ENCODE measurements at regions not wholly inside any gene's neighbourhood (a gene's known extent, or its start where the extent isn't known, plus 50 kb on each side); places are given as distances from the start of the nearest gene placed in this dataset.
"Not testable (repeated sequence)": the region's sequence is repeated elsewhere in the genome, so short reads cannot be mapped to it uniquely, and the experiment has no call there.

GRCh38 chr3:118075873-118076272 is 958.8 kb downstream of the IGSF11 start:
- no peak for DNase-seq (ENCODE audit: low spot score)

- no peak for DNase-seq (ENCODE audit: low spot score)
Observed at GRCh38 chr3:118077332-118077731, 957.3 kb downstream of the IGSF11 start.

DNA sequence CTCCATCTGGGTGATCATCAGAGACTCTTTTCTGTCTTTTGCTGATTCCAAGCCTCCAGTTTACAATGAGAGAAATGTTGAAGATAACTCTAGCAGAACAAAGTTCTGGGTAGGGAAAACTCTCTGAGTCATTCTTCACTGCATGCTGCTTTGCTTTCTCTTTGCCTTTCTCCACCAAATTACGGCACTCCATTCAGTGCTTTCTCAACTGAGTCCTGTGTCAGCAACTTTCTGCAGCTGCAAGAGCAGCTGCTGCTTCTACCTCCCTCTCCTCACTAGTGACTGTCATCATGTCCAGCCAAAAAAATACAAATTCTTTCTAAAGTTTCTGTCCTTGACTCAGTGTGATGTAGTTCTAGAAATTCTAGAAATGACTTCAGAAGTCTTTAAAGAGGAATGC is 953.8 kb downstream of the IGSF11 start:
- no peak for DNase-seq (ENCODE audit: low spot score)

GRCh38 chr3:118088696-118089095 is 946.0 kb downstream of the IGSF11 start:
- DNase-seq (ENCODE audit: low spot score): no peak

- DNase-seq (ENCODE audit: low spot score): no peak
Observed at GRCh38 chr3:118089563-118089962, 945.1 kb downstream of the IGSF11 start.

- DNase-seq (ENCODE audit: low spot score): no peak
Observed at GRCh38 chr3:118097226-118097625, 937.4 kb downstream of the IGSF11 start.

GRCh38 chr3:118097660-118098059 is 937.0 kb downstream of the IGSF11 start:
- DNase-seq (ENCODE audit: low spot score): no peak

DNA sequence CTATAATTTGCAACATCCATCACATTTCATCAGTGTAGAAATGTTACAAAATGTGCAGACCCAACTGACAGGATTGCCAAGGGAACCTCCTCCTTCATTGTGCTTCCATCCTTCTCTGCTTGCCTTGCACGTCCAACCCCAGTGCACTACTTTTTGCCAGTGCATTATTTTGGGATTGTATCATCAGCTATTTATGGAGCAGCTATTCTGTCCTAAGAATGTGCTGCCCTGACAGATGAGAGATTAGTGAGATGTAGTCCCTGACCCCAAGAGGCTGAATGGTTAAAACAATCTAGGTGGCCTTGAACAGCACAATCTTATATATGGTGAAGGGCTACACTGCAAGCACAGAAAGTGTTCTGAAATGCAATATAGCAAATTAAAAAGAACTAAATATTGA is 935.8 kb downstream of the IGSF11 start:
- no peak for DNase-seq (ENCODE audit: low spot score)

- no peak for DNase-seq (ENCODE audit: low spot score)
Observed at GRCh38 chr3:118101891-118102290, 932.8 kb downstream of the IGSF11 start.

DNA sequence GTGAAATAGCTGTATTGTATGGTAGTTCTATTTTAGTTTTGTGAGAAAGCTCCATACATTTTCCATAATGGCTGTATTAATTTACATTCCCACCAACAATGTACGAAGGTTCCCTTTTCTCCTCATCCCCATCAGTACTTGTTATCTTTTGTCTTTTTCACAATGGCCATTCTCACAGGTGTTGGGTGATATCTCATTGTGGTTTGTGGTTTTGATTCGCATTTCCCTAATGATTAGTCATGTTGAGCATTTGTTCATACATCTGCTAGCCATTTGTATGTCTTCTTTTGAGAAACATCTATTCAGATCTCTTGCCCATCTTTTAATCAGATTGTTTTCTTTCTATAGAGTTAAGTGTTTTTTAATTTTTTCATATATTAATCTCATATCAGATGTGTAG is 931.9 kb downstream of the IGSF11 start:
- no peak for DNase-seq (ENCODE audit: low spot score)

DNA sequence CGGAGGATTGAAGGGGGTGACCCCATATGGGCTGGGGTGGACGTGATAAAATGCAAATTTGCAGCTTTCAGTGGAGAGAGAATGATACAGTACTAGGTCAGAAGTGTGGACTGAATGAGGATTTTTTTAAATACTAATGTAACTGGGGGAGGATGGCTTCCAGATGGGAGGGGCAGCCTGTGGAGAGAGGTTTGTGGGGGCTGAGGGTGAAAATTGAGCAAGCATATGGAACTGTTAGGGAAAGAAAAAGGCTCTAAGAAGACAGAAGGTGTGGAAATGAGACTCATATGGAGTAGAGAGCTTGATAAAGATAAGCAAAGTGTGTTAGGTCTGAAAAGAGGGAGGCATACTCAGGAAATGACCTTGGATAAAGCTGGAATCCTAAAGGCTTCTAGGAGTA is 926.4 kb downstream of the IGSF11 start:
- no peak for DNase-seq (ENCODE audit: low spot score)

- no peak for DNase-seq (ENCODE audit: low spot score)
Observed at GRCh38 chr3:118108769-118109168, 925.9 kb downstream of the IGSF11 start.

DNA sequence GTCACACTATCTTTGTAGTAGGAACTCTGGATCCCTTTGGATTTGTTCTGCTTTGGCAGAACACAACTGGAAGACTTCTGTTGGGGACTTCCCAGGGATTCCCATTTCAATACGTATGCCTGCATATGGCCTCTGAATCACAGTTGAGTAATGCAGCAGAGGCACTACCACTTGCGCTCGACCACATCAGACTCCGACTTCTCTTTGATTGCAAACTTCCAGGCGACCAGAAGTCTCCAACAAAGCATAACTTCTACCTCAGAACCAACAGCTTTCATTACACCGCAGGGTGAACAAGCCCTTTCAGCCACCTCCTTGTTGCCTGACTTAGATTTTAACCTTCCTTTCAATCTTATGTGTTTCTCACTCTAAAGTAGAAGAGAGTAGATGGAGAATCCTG is 924.4 kb downstream of the IGSF11 start:
- DNase-seq (ENCODE audit: low spot score): no peak

DNA sequence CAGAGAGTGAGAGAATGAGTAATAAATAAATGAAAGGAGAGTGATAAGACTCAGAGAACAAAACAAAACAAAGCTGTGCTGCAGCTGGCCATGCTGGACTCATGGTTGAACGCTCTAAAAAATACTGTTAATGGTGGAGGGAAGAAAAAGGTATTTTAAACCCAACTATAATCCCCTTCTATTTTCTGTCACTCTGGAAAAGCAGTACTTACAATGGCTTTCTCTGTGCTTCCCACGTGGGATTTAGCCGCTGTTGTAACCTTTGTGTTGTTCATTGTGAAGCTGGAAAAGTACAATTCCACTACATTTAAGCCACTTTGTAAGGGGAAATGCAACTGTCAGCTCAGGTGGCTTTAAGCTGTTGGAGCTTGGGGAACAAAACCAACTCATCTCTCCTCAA is 917.7 kb downstream of the IGSF11 start:
- DNase-seq (ENCODE audit: low spot score): no peak

GRCh38 chr3:118126751-118127150 is 907.9 kb downstream of the IGSF11 start:
- DNase-seq (ENCODE audit: low spot score): no peak

DNA sequence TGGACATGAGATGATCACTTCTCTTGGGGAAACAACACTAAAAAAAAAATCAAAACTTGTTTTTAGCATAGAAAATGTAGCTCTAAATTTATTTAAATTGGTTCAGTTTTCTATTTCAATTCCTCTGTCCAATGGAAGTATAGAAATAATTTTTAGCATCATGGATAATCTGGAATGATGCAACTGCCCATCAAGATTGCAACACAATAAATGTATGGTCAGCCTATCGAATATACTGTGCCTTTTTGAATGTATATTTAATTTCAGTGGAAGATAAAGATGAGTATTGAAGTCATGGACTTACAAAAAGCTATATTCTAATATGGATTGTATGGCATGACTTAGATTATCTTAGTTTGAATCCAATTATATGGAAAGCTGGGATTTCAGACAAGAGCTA is 906.7 kb downstream of the IGSF11 start:
- no peak for DNase-seq (ENCODE audit: low spot score)

DNA sequence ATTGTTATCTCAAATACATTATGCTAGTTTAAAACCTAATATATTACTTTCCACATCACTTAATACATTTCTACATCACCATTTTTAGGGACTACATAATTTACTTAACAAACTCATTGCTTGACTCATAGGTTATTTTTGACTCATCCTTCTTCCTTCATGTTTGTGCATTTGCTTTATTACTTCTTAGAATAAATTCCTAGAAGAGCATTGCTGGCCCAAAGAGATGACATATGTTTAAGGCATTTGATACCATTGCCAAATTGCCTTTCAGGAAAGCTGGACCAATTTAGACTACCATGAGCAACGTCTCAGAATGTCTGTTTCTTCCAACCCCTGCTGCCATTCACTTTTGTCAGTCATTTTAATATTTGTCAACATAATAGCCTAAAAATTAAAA is 905.8 kb downstream of the IGSF11 start:
- DNase-seq (ENCODE audit: low spot score): no peak

- DNase-seq (ENCODE audit: low spot score): no peak
Observed at GRCh38 chr3:118137778-118138177, 896.9 kb downstream of the IGSF11 start.

DNA sequence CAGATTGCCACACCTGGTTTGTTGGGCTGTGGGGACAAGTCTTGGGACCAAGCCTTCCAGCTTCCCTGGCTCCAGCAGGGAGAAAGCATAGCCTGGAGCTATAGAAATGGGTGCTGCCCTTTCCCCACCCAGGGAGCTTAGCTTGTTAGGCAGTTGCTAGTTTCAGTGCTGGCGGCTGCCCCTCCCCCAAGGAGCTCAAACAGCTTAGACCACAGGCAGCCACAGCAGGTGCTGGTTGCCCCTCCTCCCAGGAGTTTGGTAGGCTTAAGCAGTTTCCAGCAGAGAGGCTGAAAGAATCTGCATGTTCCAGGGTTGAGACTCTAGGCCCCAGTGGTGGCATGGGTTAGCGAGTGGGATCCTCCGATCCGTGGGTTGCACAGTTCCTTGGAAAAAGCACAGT is 889.7 kb downstream of the IGSF11 start:
- no peak for DNase-seq (ENCODE audit: low spot score)

- no peak for DNase-seq (ENCODE audit: low spot score)
Observed at GRCh38 chr3:118146658-118147375, 887.8 kb downstream of the IGSF11 start.

DNA sequence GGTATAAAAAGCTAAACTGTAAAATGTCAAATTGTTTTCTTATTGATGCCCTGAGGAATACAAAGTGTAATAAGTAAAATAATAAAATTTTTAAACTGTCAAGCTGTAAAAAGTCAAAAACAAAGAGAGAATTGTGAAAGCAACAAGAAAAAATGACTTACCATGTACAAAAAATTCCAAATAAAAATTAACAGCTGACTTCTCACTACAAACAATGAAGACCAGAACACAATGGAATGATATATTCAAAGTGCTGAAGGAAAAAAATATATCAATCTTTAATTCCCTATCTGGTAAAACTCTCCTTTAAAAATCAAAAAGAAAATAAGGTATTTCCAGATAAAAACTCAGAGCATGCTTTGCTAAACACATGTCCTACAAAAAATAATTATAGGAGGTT is 883.5 kb downstream of the IGSF11 start:
- DNase-seq (ENCODE audit: low spot score): no peak

GRCh38 chr3:118162627-118163588 is 871.7 kb downstream of the IGSF11 start:
- DNase-seq (ENCODE audit: low spot score): not testable (repeated sequence)

DNA sequence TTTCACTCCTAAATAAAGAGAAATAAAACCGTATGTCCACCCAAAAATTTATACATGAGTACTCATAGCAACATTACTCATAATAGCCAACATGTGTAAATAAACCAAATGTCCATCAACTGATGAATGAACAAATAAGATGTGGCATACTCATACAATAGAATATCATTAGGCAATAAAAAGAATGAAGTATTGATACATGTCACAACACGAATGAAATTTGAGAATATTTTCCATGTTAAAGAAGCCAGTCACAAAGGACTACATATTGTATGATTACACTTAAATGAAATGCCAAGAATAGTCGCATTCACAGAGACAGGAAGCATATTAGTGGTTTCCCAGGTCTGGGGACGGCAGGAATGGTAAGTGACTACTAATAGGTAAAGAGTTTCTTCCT is 869.2 kb downstream of the IGSF11 start:
- no peak for DNase-seq (ENCODE audit: low spot score)

All from iPS-NIHi11 (cell line).